Loucy (cell line): ENCODE measurements at regions not wholly inside any gene's neighbourhood (a gene's known extent, or its start where the extent isn't known, plus 50 kb on each side); places are given as distances from the start of the nearest gene placed in this dataset.

Experiments used
- EZH2phosphoT487 ChIP-seq: fragments of 200-600 bp; IDR thresholded peaks from 2 replicates; pipeline ENCODE4 v1.6.1; 2018; ENCODE audit warnings: antibody characterized with exemption, mild to moderate bottlenecking, moderate library complexity, borderline replicate concordance
- TF ChIP-seq, protein P1 (sequence below): fragments of 200-600 bp; sonication (generic); conservative IDR thresholded peaks from 2 replicates; pipeline ENCODE4 v1.5.1; 2014; ENCODE audit warnings: mild to moderate bottlenecking, antibody characterized with exemption, low read length

GRCh38 chr18:64710105-64710861, 561.4 kb upstream of the LINC00305 start:
- TF ChIP-seq, protein P1, sequence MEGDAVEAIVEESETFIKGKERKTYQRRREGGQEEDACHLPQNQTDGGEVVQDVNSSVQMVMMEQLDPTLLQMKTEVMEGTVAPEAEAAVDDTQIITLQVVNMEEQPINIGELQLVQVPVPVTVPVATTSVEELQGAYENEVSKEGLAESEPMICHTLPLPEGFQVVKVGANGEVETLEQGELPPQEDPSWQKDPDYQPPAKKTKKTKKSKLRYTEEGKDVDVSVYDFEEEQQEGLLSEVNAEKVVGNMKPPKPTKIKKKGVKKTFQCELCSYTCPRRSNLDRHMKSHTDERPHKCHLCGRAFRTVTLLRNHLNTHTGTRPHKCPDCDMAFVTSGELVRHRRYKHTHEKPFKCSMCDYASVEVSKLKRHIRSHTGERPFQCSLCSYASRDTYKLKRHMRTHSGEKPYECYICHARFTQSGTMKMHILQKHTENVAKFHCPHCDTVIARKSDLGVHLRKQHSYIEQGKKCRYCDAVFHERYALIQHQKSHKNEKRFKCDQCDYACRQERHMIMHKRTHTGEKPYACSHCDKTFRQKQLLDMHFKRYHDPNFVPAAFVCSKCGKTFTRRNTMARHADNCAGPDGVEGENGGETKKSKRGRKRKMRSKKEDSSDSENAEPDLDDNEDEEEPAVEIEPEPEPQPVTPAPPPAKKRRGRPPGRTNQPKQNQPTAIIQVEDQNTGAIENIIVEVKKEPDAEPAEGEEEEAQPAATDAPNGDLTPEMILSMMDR: no peak
- TF ChIP-seq EZH2phosphoT487: no peak
